H9 (cell line): ENCODE measurements at regions not wholly inside any gene's neighbourhood (a gene's known extent, or its start where the extent isn't known, plus 50 kb on each side); places are given as distances from the start of the nearest gene placed in this dataset.

Source experiments
- DNase-seq: peaks from one replicate; pipeline ENCODE4 v3.0.0-alpha.2; 2017
- H2AFZ ChIP-seq: one replicate; pipeline ENCODE4 v1.6.1; 2013; ENCODE audit warnings: mild to moderate bottlenecking, low read length, control low read depth, moderate library complexity
- H2AK5ac ChIP-seq: 2 replicates; pipeline ENCODE4 v1.6.1; 2013; ENCODE audit warnings: low read length, control low read depth, mixed read lengths; ENCODE audit not compliant: insufficient read length
- H2BK120ac ChIP-seq: one replicate; pipeline ENCODE4 v1.6.1; 2013; ENCODE audit warnings: low read depth, mild to moderate bottlenecking, low read length, control low read depth, inconsistent platforms; ENCODE audit not compliant: poor library complexity, severe bottlenecking
- H2BK12ac ChIP-seq: 2 replicates; pipeline ENCODE4 v1.6.1; 2013; ENCODE audit warnings: low read length, control low read depth, mixed read lengths, low read depth; ENCODE audit not compliant: insufficient read length
- H2BK15ac ChIP-seq: 2 replicates; pipeline ENCODE4 v1.6.1; 2013; ENCODE audit warnings: low read depth, low read length, control low read depth
- H2BK20ac ChIP-seq: one replicate; pipeline ENCODE4 v1.6.1; 2013; ENCODE audit warnings: low read depth, mild to moderate bottlenecking, low read length, control low read depth, inconsistent platforms; ENCODE audit not compliant: poor library complexity, severe bottlenecking
- H2BK5ac ChIP-seq: 2 replicates; pipeline ENCODE4 v1.6.1; 2013; ENCODE audit warnings: low read length, control low read depth, mixed read lengths; ENCODE audit not compliant: insufficient read length
- H3K14ac ChIP-seq: 2 replicates; pipeline ENCODE4 v1.6.1; 2013; ENCODE audit warnings: low read length, control low read depth; ENCODE audit not compliant: insufficient read depth
- H3K18ac ChIP-seq: 2 replicates; pipeline ENCODE4 v1.6.1; 2013; ENCODE audit warnings: low read depth, mild to moderate bottlenecking, mixed read lengths, low read length, control low read depth; ENCODE audit not compliant: insufficient read length
- H3K23ac ChIP-seq: 2 replicates; pipeline ENCODE4 v1.6.1; 2013; ENCODE audit warnings: low read length, control low read depth, mixed read lengths, low read depth; ENCODE audit not compliant: insufficient read length
- H3K23me2 ChIP-seq: 2 replicates; pipeline ENCODE4 v1.6.1; 2013; ENCODE audit warnings: low read depth, mild to moderate bottlenecking, mixed read lengths, low read length, control low read depth; ENCODE audit not compliant: insufficient read length, poor library complexity, severe bottlenecking
- H3K27ac ChIP-seq: 2 replicates; pipeline ENCODE4 v1.5.1; 2013; ENCODE audit warnings: low read length, control low read depth, mixed read lengths, low read depth; ENCODE audit not compliant: insufficient read length
- H3K27me3 ChIP-seq: 2 replicates; pipeline ENCODE4 v1.6.1; 2013; ENCODE audit warnings: low read length, control low read depth, inconsistent platforms; ENCODE audit not compliant: insufficient read depth
- H3K4ac ChIP-seq: 2 replicates; pipeline ENCODE4 v1.6.1; 2013; ENCODE audit warnings: low read depth, mild to moderate bottlenecking, control low read depth, inconsistent platforms, low read length, moderate library complexity
- H3K4me1 ChIP-seq: 2 replicates; pipeline ENCODE4 v1.6.1; 2013; ENCODE audit warnings: low read length, control low read depth, inconsistent platforms; ENCODE audit not compliant: insufficient read depth
- H3K4me2 ChIP-seq: 2 replicates; pipeline ENCODE4 v1.6.1; 2013; ENCODE audit warnings: low read length, control low read depth, mixed read lengths; ENCODE audit not compliant: insufficient read length, insufficient read depth
- H3K56ac ChIP-seq: 2 replicates; pipeline ENCODE4 v1.6.1; 2013; ENCODE audit warnings: low read depth, mild to moderate bottlenecking, mixed read lengths, low read length, control low read depth; ENCODE audit not compliant: insufficient read length
- H3K79me1 ChIP-seq: 2 replicates; pipeline ENCODE4 v1.6.1; 2013; ENCODE audit warnings: low read depth, mild to moderate bottlenecking, moderate library complexity, low read length, control low read depth, inconsistent platforms; ENCODE audit not compliant: insufficient read depth, poor library complexity, severe bottlenecking
- H3K79me2 ChIP-seq: 2 replicates; pipeline ENCODE4 v1.6.1; 2013; ENCODE audit warnings: low read length, control low read depth, inconsistent platforms; ENCODE audit not compliant: insufficient read depth
- H3K9ac ChIP-seq: 2 replicates; pipeline ENCODE4 v1.6.1; 2013; ENCODE audit warnings: low read length, control low read depth, mixed read lengths; ENCODE audit not compliant: insufficient read length; ENCODE audit errors: extremely low read depth
- H3K9me3 ChIP-seq: one replicate; pipeline ENCODE4 v1.6.1; 2013; ENCODE audit warnings: low read depth, low read length, inconsistent platforms; ENCODE audit not compliant: control insufficient read depth
- H3T11ph ChIP-seq: one replicate; pipeline ENCODE4 v1.6.1; 2013; ENCODE audit warnings: mild to moderate bottlenecking, low read length, control low read depth, inconsistent platforms
- H4K20me1 ChIP-seq: one replicate; pipeline ENCODE4 v1.6.1; 2013; ENCODE audit not compliant: control insufficient read depth, insufficient read length, insufficient read depth
- H4K5ac ChIP-seq: 2 replicates; pipeline ENCODE4 v1.6.1; 2013; ENCODE audit warnings: low read depth, mild to moderate bottlenecking, mixed read lengths, low read length, control low read depth; ENCODE audit not compliant: insufficient read length
- H4K8ac ChIP-seq: replicated peaks from 2 replicates; pipeline ENCODE4 v1.6.1; 2013; ENCODE audit warnings: low read length, control low read depth, mixed read lengths, low read depth; ENCODE audit not compliant: insufficient read length
- H4K91ac ChIP-seq: 2 replicates; pipeline ENCODE4 v1.6.1; 2013; ENCODE audit warnings: low read depth, mild to moderate bottlenecking, moderate library complexity, mixed read lengths, low read length, control low read depth; ENCODE audit not compliant: insufficient read length
- H3K27ac Mint-ChIP-seq, 3 experiments: 2 replicates in 2 of 3; 3 replicates in 1 of 3; pipeline ENCODE4 v1.8.0; 2020 to 2021; ENCODE audit warnings: mixed read lengths in 3 of 3, mild to moderate bottlenecking in 1 of 3, moderate library complexity in 1 of 3
- H3K27me3 Mint-ChIP-seq: 2 replicates; pipeline ENCODE4 v1.8.0; 2021; ENCODE audit warnings: low read depth, mild to moderate bottlenecking, moderate library complexity, mixed read lengths
- H3K36me3 Mint-ChIP-seq, 3 experiments: 2 replicates in 2 of 3; 3 replicates in 1 of 3; pipeline ENCODE4 v1.8.0; 2020 to 2021; ENCODE audit warnings: low read depth in 3 of 3, mixed read lengths in 3 of 3; ENCODE audit not compliant: insufficient read depth in 1 of 3
- H3K4me1 Mint-ChIP-seq, 2 experiments: 2 replicates each; pipeline ENCODE4 v1.8.0; 2020; ENCODE audit warnings: mixed read lengths in 2 of 2
- H3K4me3 Mint-ChIP-seq, 2 experiments: 2 replicates in 1 of 2; 3 replicates in 1 of 2; pipeline ENCODE4 v1.8.0; 2020 to 2021; ENCODE audit warnings: mild to moderate bottlenecking in 2 of 2, mixed read lengths in 2 of 2, moderate library complexity in 1 of 2
- H3K9me3 Mint-ChIP-seq, 2 experiments: 2 replicates in 1 of 2; 3 replicates in 1 of 2; pipeline ENCODE4 v1.8.0; 2020; ENCODE audit warnings: mild to moderate bottlenecking in 2 of 2, mixed read lengths in 2 of 2, moderate library complexity in 1 of 2
- CTCF ChIP-seq: fragments of 200-600 bp; sonication (generic); conservative IDR thresholded peaks from 3 replicates; pipeline ENCODE4 v1.8.0; 2021; ENCODE audit warnings: antibody characterized with exemption, mild to moderate bottlenecking
- WGBS: extraction: QIAGEN DNeasy Blood & Tissue Kit; methylation state at CpG from one replicate; pipeline ENCODE4 v1.1.7; 2013; ENCODE audit warnings: missing lambda C conversion rate, low lambda C conversion rate, mixed read lengths; ENCODE audit not compliant: insufficient read length; ENCODE audit errors: extremely low coverage; 5-methylcytosine and 5-hydroxymethylcytosine counted together

GRCh38 chr3:8445861-8446260 is 55.8 kb upstream of the LMCD1 start:
- peaks cover 0 to 3% (median 2%) of the 10 kb centered on the region in 3 experiments; a peak in 2 of 7 replicates for H3K36me3 Mint-ChIP-seq
- no CpG with 5 or more reads among the region's 2 CpGs for WGBS
- peaks cover 4 to 6% of the 10 kb centered on the region in 2 experiments for H3K9me3 Mint-ChIP-seq

More at GRCh38 chr3:8445861-8446260, 55.8 kb upstream of the LMCD1 start:
- Histone ChIP-seq H3K79me2 (no peaks in the 10 kb centered on the region), H4K20me1 (no peaks in the 10 kb centered on the region), H3K4me2 (no peak overlapping the region), H3K4ac (no peak overlapping the region), H3K9ac (no peak overlapping the region), H3K79me1 (no peaks in the 10 kb centered on the region), H2BK12ac (no peak overlapping the region), H3K4me1 (no peaks in the 10 kb centered on the region), H3K18ac (no peak overlapping the region), H3K56ac (no peak overlapping the region), H3T11ph (no peak overlapping the region), H3K9me3 (no peaks in the 10 kb centered on the region), H2BK5ac (no peak overlapping the region), H2BK20ac (no peak overlapping the region), H3K14ac (no peak overlapping the region), H3K27me3 (no peaks in the 10 kb centered on the region), H3K23ac (no peak overlapping the region), H2BK120ac (no peak overlapping the region), H3K27ac (no peak overlapping the region), H4K8ac (no peak overlapping the region), H2AFZ (no peak overlapping the region), H4K5ac (no peak overlapping the region), H2AK5ac (no peak overlapping the region), H4K91ac (no peak overlapping the region), H3K23me2 (no peaks in the 10 kb centered on the region), H2BK15ac (no peak overlapping the region)
- Mint-ChIP-seq H3K27me3 (no peaks in the 10 kb centered on the region; the same call in 1 of the 2 replicates), H3K4me3 (no peak overlapping the region), H3K27ac (no peak overlapping the region), H3K4me1 (peaks cover 3 to 4% of the 10 kb centered on the region in 2 experiments; a peak in 3 of 4 replicates)
- DNase-seq: no peak
- no peak for TF ChIP-seq CTCF
